Liver (tissue), 8 donors: ENCODE measurements at regions not wholly inside any gene's neighbourhood (a gene's known extent, or its start where the extent isn't known, plus 50 kb on each side); places are given as distances from the start of the nearest gene placed in this dataset.

Source experiments
- DNase-seq: peaks from one replicate; pipeline ENCODE4 v3.0.0-alpha.2; 2017; ENCODE audit warnings: low spot score
- H3K27ac ChIP-seq, 2 donors: one replicate each; pipeline ENCODE4 v1.7.0; 2013; ENCODE audit warnings: inconsistent platforms in 2 of 2, low read length in 2 of 2, control low read depth in 1 of 2, low read depth in 1 of 2, mild to moderate bottlenecking in 1 of 2
- H3K27me3 ChIP-seq, 4 donors: one replicate each; pipeline versions ENCODE4 v1.6.1 to v1.7.0; 2013; ENCODE audit warnings: low read length in 3 of 4, inconsistent platforms in 1 of 4, mild to moderate bottlenecking in 1 of 4, moderate library complexity in 1 of 4; ENCODE audit not compliant: control insufficient read depth in 4 of 4, insufficient read depth in 4 of 4
- H3K36me3 ChIP-seq, 4 donors: one replicate each; pipeline versions ENCODE4 v1.6.1 to v1.7.0; 2013; ENCODE audit warnings: low read length in 3 of 4, mild to moderate bottlenecking in 3 of 4, low read depth in 1 of 4, moderate library complexity in 1 of 4; ENCODE audit not compliant: control insufficient read depth in 4 of 4, insufficient read depth in 3 of 4
- H3K4me1 ChIP-seq, 4 donors: one replicate each; pipeline versions ENCODE4 v1.6.1 to v1.7.0; 2013; ENCODE audit warnings: low read length in 3 of 4, mild to moderate bottlenecking in 3 of 4, moderate library complexity in 1 of 4; ENCODE audit not compliant: control insufficient read depth in 4 of 4, insufficient read depth in 4 of 4
- H3K4me3 ChIP-seq, 3 donors: one replicate each; pipeline versions ENCODE4 v1.6.1 to v1.7.0; 2013; ENCODE audit warnings: low read length in 3 of 3, control low read depth in 1 of 3, low read depth in 1 of 3, mild to moderate bottlenecking in 1 of 3
- H3K9ac ChIP-seq, 2 donors: one replicate each; pipeline ENCODE4 v1.7.0; 2013; ENCODE audit warnings: low read length in 2 of 2, mild to moderate bottlenecking in 2 of 2, moderate library complexity in 2 of 2, control low read depth in 1 of 2, low read depth in 1 of 2
- H3K9me3 ChIP-seq, 4 donors: one replicate each; pipeline versions ENCODE4 v1.6.1 to v1.7.0; 2013; ENCODE audit warnings: low read length in 3 of 4; ENCODE audit not compliant: control insufficient read depth in 4 of 4
- ATF3 ChIP-seq: IDR thresholded peaks from 2 replicates; pipeline ENCODE4 v1.6.1; 2016; ENCODE audit warnings: antibody characterized with exemption
- CTCF ChIP-seq: fragments of 150-350 bp; IDR thresholded peaks from 2 replicates; pipeline ENCODE4 v1.5.1; 2017; ENCODE audit warnings: improper control_type of control experiment, low read depth, low read length; ENCODE audit not compliant: missing input control
- EGR1 ChIP-seq, 2 donors: IDR thresholded peaks; 2 replicates each; pipeline ENCODE4 v1.6.1; 2016 to 2018; ENCODE audit warnings: antibody characterized with exemption in 2 of 2, low read depth in 2 of 2
- FOXA1 ChIP-seq: IDR thresholded peaks from 2 replicates; pipeline ENCODE4 v1.6.1; 2016; ENCODE audit warnings: antibody characterized with exemption
- FOXA2 ChIP-seq: IDR thresholded peaks from 2 replicates; pipeline ENCODE4 v1.6.1; 2016; ENCODE audit warnings: antibody characterized with exemption
- GABPA ChIP-seq, 2 donors: IDR thresholded peaks in 1 of 2; conservative IDR thresholded peaks in 1 of 2; 2 replicates each; pipeline ENCODE4 v1.6.1; 2016; ENCODE audit warnings: antibody characterized with exemption in 2 of 2, mild to moderate bottlenecking in 1 of 2, moderate library complexity in 1 of 2
- HNF4A ChIP-seq, 2 donors: conservative IDR thresholded peaks; 2 replicates each; pipeline ENCODE4 v1.6.1; 2016; ENCODE audit warnings: antibody characterized with exemption in 2 of 2, mild to moderate bottlenecking in 2 of 2
- HNF4G ChIP-seq: IDR thresholded peaks from 2 replicates; pipeline ENCODE4 v1.6.1; 2016; ENCODE audit warnings: antibody characterized with exemption
- JUND ChIP-seq, 2 donors: IDR thresholded peaks; 2 replicates each; pipeline ENCODE4 v1.6.1; 2016; ENCODE audit warnings: antibody characterized with exemption in 2 of 2
- MAX ChIP-seq: IDR thresholded peaks from 2 replicates; pipeline ENCODE4 v1.6.1; 2016; ENCODE audit warnings: antibody characterized with exemption
- NR2F2 ChIP-seq: IDR thresholded peaks from 2 replicates; pipeline ENCODE4 v1.6.1; 2016; ENCODE audit warnings: antibody characterized with exemption
- RAD21 ChIP-seq, 2 donors: IDR thresholded peaks; 2 replicates each; pipeline ENCODE4 v1.6.1; 2016; ENCODE audit warnings: antibody characterized with exemption in 2 of 2, mild to moderate bottlenecking in 2 of 2
- REST ChIP-seq: IDR thresholded peaks from 2 replicates; pipeline ENCODE4 v1.6.1; 2016; ENCODE audit warnings: antibody characterized with exemption, mild to moderate bottlenecking
- RXRA ChIP-seq, 2 donors: IDR thresholded peaks; 2 replicates each; pipeline ENCODE4 v1.6.1; 2017 to 2018; ENCODE audit warnings: antibody characterized with exemption in 2 of 2, mild to moderate bottlenecking in 1 of 2
- SP1 ChIP-seq: IDR thresholded peaks from 2 replicates; pipeline ENCODE4 v1.6.1; 2018; ENCODE audit warnings: antibody characterized with exemption, mild to moderate bottlenecking
- TAF1 ChIP-seq: conservative IDR thresholded peaks from 2 replicates; pipeline ENCODE4 v1.6.1; 2016; ENCODE audit warnings: antibody characterized with exemption, mild to moderate bottlenecking
- YY1 ChIP-seq: IDR thresholded peaks from 2 replicates; pipeline ENCODE4 v1.6.1; 2016; ENCODE audit warnings: antibody characterized with exemption, mild to moderate bottlenecking
- ZBTB33 ChIP-seq: IDR thresholded peaks from 2 replicates; pipeline ENCODE4 v1.6.1; 2016; ENCODE audit warnings: antibody characterized with exemption
- WGBS: extraction: QIAGEN DNeasy Blood & Tissue Kit; methylation state at CpG from one replicate; pipeline ENCODE4 v1.1.7; 2013; 5-methylcytosine and 5-hydroxymethylcytosine counted together
- donor health status: healthy.
- donor health status: healthy.
- donor health status: healthy.
- donor health status: healthy.
- donor health status: healthy.

- TF ChIP-seq CTCF (no peak), YY1 (no peak), HNF4A (conservative IDR thresholded peaks at IDR 0.05) (no peak), TAF1 (no peak), FOXA1 (no peak)
Observed at GRCh38 chr1:87188640-87189039, 140.0 kb upstream of the LMO4 start (continued).

GRCh38 chr1:87190402-87190801 is 138.3 kb upstream of the LMO4 start:
- Histone ChIP-seq H3K36me3 (no peaks in the 10 kb centered on the region), H3K27ac (no peak overlapping the region), H3K4me1 (no peaks in the 10 kb centered on the region), H3K9ac (no peak overlapping the region), H3K4me3 (no peak overlapping the region), H3K9me3 (peaks cover 0 to 3% (median 0%) of the 10 kb centered on the region in 4 donors), H3K27me3 (peaks cover 0 to 4% (median 0%) of the 10 kb centered on the region in 4 donors)
- no peak for DNase-seq
- WGBS = 49% methylated on average over 2 of the region's 2 CpGs
- no peak for TF ChIP-seq RAD21 (IDR thresholded peaks at IDR 0.05)
- TF ChIP-seq SP1 = no peak
- no peak for TF ChIP-seq HNF4A (conservative IDR thresholded peaks at IDR 0.05)
- TF ChIP-seq ATF3 = no peak
- no peak for TF ChIP-seq MAX
- TF ChIP-seq YY1 = no peak
- TF ChIP-seq FOXA2 = no peak
- TF ChIP-seq GABPA (IDR thresholded peaks at IDR 0.05 in 1 of 2, conservative IDR thresholded peaks at IDR 0.05 in 1 of 2) = no peak
- no peak for TF ChIP-seq TAF1
- no peak for TF ChIP-seq NR2F2
- no peak for TF ChIP-seq JUND (IDR thresholded peaks at IDR 0.05)
- no peak for TF ChIP-seq EGR1 (IDR thresholded peaks at IDR 0.05; ENCODE audit: low read depth in 2 of 2)
- TF ChIP-seq FOXA1 = no peak
- no peak for TF ChIP-seq CTCF
- TF ChIP-seq REST = no peak
- TF ChIP-seq RXRA (IDR thresholded peaks at IDR 0.05) = no peak
- no peak for TF ChIP-seq HNF4G
- TF ChIP-seq ZBTB33 = no peak
